Karpas-422 (cell line): ENCODE measurements at regions not wholly inside any gene's neighbourhood (a gene's known extent, or its start where the extent isn't known, plus 50 kb on each side); places are given as distances from the start of the nearest gene placed in this dataset.

ENCODE experiments used
- DNase-seq: peaks from one replicate; pipeline ENCODE4 v3.0.0-alpha.2; 2015
- H2AFZ ChIP-seq: fragments of 200-600 bp; sonication (generic); 2 replicates; pipeline ENCODE4 v1.6.1; 2014; ENCODE audit warnings: antibody characterized with exemption, low read length, mixed read lengths
- H3K27ac ChIP-seq: fragments of 200-600 bp; sonication (generic); 2 replicates; pipeline ENCODE4 v1.5.1; 2014; ENCODE audit warnings: mild to moderate bottlenecking, low read length, moderate library complexity
- H3K27me3 ChIP-seq: fragments of 200-600 bp; sonication (generic); 2 replicates; pipeline ENCODE4 v1.6.1; 2014; ENCODE audit warnings: low read length, mixed read lengths
- H3K36me3 ChIP-seq: fragments of 200-600 bp; sonication (generic); 2 replicates; pipeline ENCODE4 v1.6.1; 2014; ENCODE audit warnings: low read length, mixed read lengths; ENCODE audit not compliant: insufficient read depth
- H3K4me1 ChIP-seq: fragments of 200-600 bp; sonication (generic); 2 replicates; pipeline ENCODE4 v1.6.1; 2014; ENCODE audit warnings: mild to moderate bottlenecking, low read length, mixed read lengths
- H3K4me2 ChIP-seq: fragments of 200-600 bp; sonication (generic); 2 replicates; pipeline ENCODE4 v1.6.1; 2014; ENCODE audit warnings: low read length, low read depth, mild to moderate bottlenecking; ENCODE audit not compliant: poor library complexity, severe bottlenecking
- H3K4me3 ChIP-seq: fragments of 200-600 bp; sonication (generic); 2 replicates; pipeline ENCODE4 v1.5.1; 2014; ENCODE audit warnings: mild to moderate bottlenecking, antibody characterized with exemption, low read length, mixed read lengths
- H3K79me2 ChIP-seq: fragments of 200-600 bp; sonication (generic); 2 replicates; pipeline ENCODE4 v1.6.1; 2014; ENCODE audit warnings: mild to moderate bottlenecking, low read length, mixed read lengths
- H3K9ac ChIP-seq: fragments of 200-600 bp; sonication (generic); 2 replicates; pipeline ENCODE4 v1.6.0; 2014; ENCODE audit warnings: low read length
- H3K9me2 ChIP-seq: fragments of 200-600 bp; sonication (generic), shearing (Covaris generic); replicated peaks from 2 replicates; pipeline ENCODE4 v1.6.0; 2014; ENCODE audit warnings: mild to moderate bottlenecking, low read length, moderate library complexity; ENCODE audit not compliant: insufficient read depth
- H3K9me3 ChIP-seq: fragments of 300-700, 200-600 bp; sonication (generic); 2 replicates; pipeline ENCODE4 v1.6.1; 2014; ENCODE audit warnings: low read length, mixed read lengths
- H4K20me1 ChIP-seq: fragments of 200-600 bp; sonication (generic); 2 replicates; pipeline ENCODE4 v1.6.1; 2014; ENCODE audit warnings: mild to moderate bottlenecking, antibody characterized with exemption, low read length, low read depth; ENCODE audit not compliant: insufficient read depth

- Histone ChIP-seq H3K4me3 (no peak overlapping the region), H3K4me2 (no peak overlapping the region), H3K36me3 (no peaks in the 10 kb centered on the region), H3K4me1 (peaks cover 3% of the 10 kb centered on the region), H2AFZ (no peak overlapping the region), H3K9ac (no peak overlapping the region), H3K79me2 (no peaks in the 10 kb centered on the region), H3K27ac (no peak overlapping the region), H4K20me1 (no peaks in the 10 kb centered on the region), H3K9me3 (no peaks in the 10 kb centered on the region), H3K27me3 (no peaks in the 10 kb centered on the region), H3K9me2 (no peaks in the 10 kb centered on the region)
- no peak for DNase-seq
Measured at GRCh38 chr6:111984516-111985201, 69.2 kb upstream of the CCN6 start.

GRCh38 chr6:111985202-111985731 is 68.6 kb upstream of the CCN6 start:
- Histone ChIP-seq H3K4me3 (no peak overlapping the region), H3K9ac (no peak overlapping the region), H3K79me2 (no peaks in the 10 kb centered on the region), H3K36me3 (no peaks in the 10 kb centered on the region), H3K27me3 (no peaks in the 10 kb centered on the region), H2AFZ (no peak overlapping the region), H3K4me2 (no peak overlapping the region), H3K9me3 (no peaks in the 10 kb centered on the region), H4K20me1 (no peaks in the 10 kb centered on the region), H3K4me1 (peaks cover 7% of the 10 kb centered on the region), H3K9me2 (no peaks in the 10 kb centered on the region), H3K27ac (no peak overlapping the region)
- DNase-seq = no peak

GRCh38 chr6:111986651-111987050 is 67.3 kb upstream of the CCN6 start:
- H3K27ac ChIP-seq = no peak overlapping the region
- no peaks in the 10 kb centered on the region for H3K27me3 ChIP-seq
- no peak overlapping the region for H3K4me3 ChIP-seq
- H2AFZ ChIP-seq = no peak overlapping the region
- no peaks in the 10 kb centered on the region for H3K9me2 ChIP-seq
- H4K20me1 ChIP-seq = no peaks in the 10 kb centered on the region
- no peaks in the 10 kb centered on the region for H3K9me3 ChIP-seq
- H3K9ac ChIP-seq = no peak overlapping the region
- peaks cover 7% of the 10 kb centered on the region for H3K4me1 ChIP-seq
- no peaks in the 10 kb centered on the region for H3K36me3 ChIP-seq
- no peak for DNase-seq
- no peak overlapping the region for H3K4me2 ChIP-seq
- H3K79me2 ChIP-seq = no peaks in the 10 kb centered on the region

GRCh38 chr6:111987295-111987694 is 66.6 kb upstream of the CCN6 start:
- Histone ChIP-seq H3K9ac (no peak overlapping the region), H3K4me3 (no peak overlapping the region), H3K79me2 (no peaks in the 10 kb centered on the region), H3K4me2 (no peak overlapping the region), H3K27ac (no peak overlapping the region), H2AFZ (no peak overlapping the region), H3K27me3 (no peaks in the 10 kb centered on the region), H3K9me3 (no peaks in the 10 kb centered on the region), H3K4me1 (peaks cover 7% of the 10 kb centered on the region), H3K9me2 (no peaks in the 10 kb centered on the region), H3K36me3 (no peaks in the 10 kb centered on the region), H4K20me1 (no peaks in the 10 kb centered on the region)
- DNase-seq = no peak

- Histone ChIP-seq H3K9me3 (no peaks in the 10 kb centered on the region), H4K20me1 (no peaks in the 10 kb centered on the region), H3K9me2 (no peaks in the 10 kb centered on the region), H3K4me2 (no peak overlapping the region), H3K27me3 (no peaks in the 10 kb centered on the region), H3K9ac (no peak overlapping the region), H3K27ac (no peak overlapping the region), H3K4me1 (peaks cover 11% of the 10 kb centered on the region), H3K36me3 (no peaks in the 10 kb centered on the region), H2AFZ (no peak overlapping the region), H3K79me2 (no peaks in the 10 kb centered on the region), H3K4me3 (no peak overlapping the region)
- no peak for DNase-seq
Measured at GRCh38 chr6:111988926-111989325, 65.0 kb upstream of the CCN6 start.

- Histone ChIP-seq H3K4me1 (peaks cover 18% of the 10 kb centered on the region), H3K36me3 (no peaks in the 10 kb centered on the region), H4K20me1 (no peaks in the 10 kb centered on the region), H3K9me2 (no peaks in the 10 kb centered on the region), H3K9me3 (no peaks in the 10 kb centered on the region), H3K9ac (no peak overlapping the region), H3K79me2 (no peaks in the 10 kb centered on the region), H3K4me2 (no peak overlapping the region), H3K4me3 (no peak overlapping the region), H2AFZ (no peak overlapping the region), H3K27me3 (no peaks in the 10 kb centered on the region), H3K27ac (no peak overlapping the region)
- no peak for DNase-seq
Measured at GRCh38 chr6:111989743-111990142, 64.2 kb upstream of the CCN6 start.

GRCh38 chr6:111990214-111990613 is 63.7 kb upstream of the CCN6 start:
- no peaks in the 10 kb centered on the region for H3K36me3 ChIP-seq
- H4K20me1 ChIP-seq = no peaks in the 10 kb centered on the region
- H3K4me2 ChIP-seq = no peak overlapping the region
- H3K9me2 ChIP-seq = no peaks in the 10 kb centered on the region
- H2AFZ ChIP-seq = no peak overlapping the region
- H3K9ac ChIP-seq = no peak overlapping the region
- no peak overlapping the region for H3K4me3 ChIP-seq
- H3K4me1 ChIP-seq = peaks cover 18% of the 10 kb centered on the region
- H3K79me2 ChIP-seq = no peaks in the 10 kb centered on the region
- no peak for DNase-seq
- no peaks in the 10 kb centered on the region for H3K27me3 ChIP-seq
- H3K27ac ChIP-seq = no peak overlapping the region
- H3K9me3 ChIP-seq = no peaks in the 10 kb centered on the region

GRCh38 chr6:111992851-111993250 is 61.1 kb upstream of the CCN6 start:
- Histone ChIP-seq H3K4me3 (no peak overlapping the region), H3K27me3 (no peaks in the 10 kb centered on the region), H3K9ac (no peak overlapping the region), H3K9me3 (no peaks in the 10 kb centered on the region), H3K27ac (no peak overlapping the region), H3K79me2 (no peaks in the 10 kb centered on the region), H3K4me1 (peaks cover 24% of the 10 kb centered on the region), H3K9me2 (no peaks in the 10 kb centered on the region), H4K20me1 (no peaks in the 10 kb centered on the region), H2AFZ (no peak overlapping the region), H3K36me3 (no peaks in the 10 kb centered on the region), H3K4me2 (no peak overlapping the region)
- DNase-seq = no peak
